RWPE2 (cell line): ENCODE measurements at regions not wholly inside any gene's neighbourhood (a gene's known extent, or its start where the extent isn't known, plus 50 kb on each side); places are given as distances from the start of the nearest gene placed in this dataset.

Experiments
- ATAC-seq: fragments of 200-7000 bp; cut with Tn5 transposase; 3 replicates; pipeline ENCODE4 v1.9.1; 2021; ENCODE audit warnings: low read depth
- DNase-seq: peaks from one replicate; pipeline ENCODE4 v3.0.0-alpha.2; 2020; ENCODE audit warnings: low spot score
- H3K27ac ChIP-seq: fragments of 450-650 bp; 2 replicates; pipeline ENCODE4 v1.5.1; 2017; ENCODE audit warnings: mild to moderate bottlenecking; ENCODE audit not compliant: poor library complexity, severe bottlenecking
- H3K27me3 ChIP-seq: fragments of 250-450 bp; sonication (Bioruptor Pico); 2 replicates; pipeline ENCODE4 v1.5.1; 2021; ENCODE audit warnings: mild to moderate bottlenecking, moderate library complexity; ENCODE audit not compliant: insufficient read depth, poor library complexity, severe bottlenecking
- H3K36me3 ChIP-seq: fragments of 250-450 bp; sonication (Bioruptor Pico); 2 replicates; pipeline ENCODE4 v1.5.1; 2020; ENCODE audit warnings: low read depth, mild to moderate bottlenecking, moderate library complexity
- H3K4me1 ChIP-seq: fragments of 250-450 bp; sonication (Bioruptor Pico); 2 replicates; pipeline ENCODE4 v1.5.1; 2021; ENCODE audit warnings: mild to moderate bottlenecking, moderate library complexity; ENCODE audit not compliant: insufficient read depth, poor library complexity, severe bottlenecking
- H3K4me3 ChIP-seq: fragments of 250-450 bp; sonication (Bioruptor Pico); 2 replicates; pipeline ENCODE4 v1.5.1; 2021; ENCODE audit warnings: mild to moderate bottlenecking, moderate library complexity; ENCODE audit not compliant: severe bottlenecking
- H3K9me3 ChIP-seq: fragments of 250-450 bp; sonication (Bioruptor Pico); 2 replicates; pipeline ENCODE4 v1.5.1; 2021; ENCODE audit warnings: mild to moderate bottlenecking, moderate library complexity; ENCODE audit not compliant: severe bottlenecking
- TF ChIP-seq, protein P1 (sequence below): fragments of 450-650 bp; IDR thresholded peaks from one replicate; pipeline ENCODE4 v1.5.1; 2017; ENCODE audit warnings: mild to moderate bottlenecking, moderate library complexity; ENCODE audit not compliant: poor library complexity, severe bottlenecking

DNA sequence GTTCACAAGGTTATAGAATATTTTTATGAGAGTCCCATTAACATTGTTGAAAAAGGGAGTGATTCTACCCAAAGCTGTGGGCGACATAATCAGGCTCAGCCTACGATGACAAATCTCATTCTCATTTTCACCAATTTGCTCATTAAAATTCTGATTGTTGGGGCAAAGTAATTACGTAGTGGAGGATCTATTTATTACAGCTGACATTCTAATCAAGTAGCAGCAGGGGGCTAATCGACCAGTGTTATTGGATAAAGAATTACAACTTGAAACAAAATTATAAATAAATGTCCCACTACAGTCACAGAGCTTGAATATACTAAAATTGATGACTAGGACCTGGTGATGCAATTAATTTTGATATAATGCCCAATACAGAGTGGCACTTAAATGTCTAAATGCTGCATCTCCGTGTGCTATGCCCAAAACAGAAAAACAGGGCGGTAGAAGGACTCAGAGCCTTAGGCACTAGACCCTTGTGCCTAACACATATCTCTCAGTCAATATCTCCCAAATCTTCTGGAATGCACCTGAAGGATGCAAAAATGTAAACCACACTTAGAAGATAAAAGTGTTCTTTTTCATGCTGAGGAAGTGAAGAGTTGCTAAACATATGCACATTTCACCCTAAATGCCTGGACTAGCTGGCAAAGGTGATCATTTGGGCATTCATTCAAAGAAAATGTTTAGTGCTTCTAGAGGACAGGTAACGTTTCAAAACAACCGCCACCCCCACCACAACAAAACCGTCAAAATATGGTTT, 88.3 kb downstream of the CD24 start:
- ATAC-seq, result no peak
- TF ChIP-seq, protein P1, sequence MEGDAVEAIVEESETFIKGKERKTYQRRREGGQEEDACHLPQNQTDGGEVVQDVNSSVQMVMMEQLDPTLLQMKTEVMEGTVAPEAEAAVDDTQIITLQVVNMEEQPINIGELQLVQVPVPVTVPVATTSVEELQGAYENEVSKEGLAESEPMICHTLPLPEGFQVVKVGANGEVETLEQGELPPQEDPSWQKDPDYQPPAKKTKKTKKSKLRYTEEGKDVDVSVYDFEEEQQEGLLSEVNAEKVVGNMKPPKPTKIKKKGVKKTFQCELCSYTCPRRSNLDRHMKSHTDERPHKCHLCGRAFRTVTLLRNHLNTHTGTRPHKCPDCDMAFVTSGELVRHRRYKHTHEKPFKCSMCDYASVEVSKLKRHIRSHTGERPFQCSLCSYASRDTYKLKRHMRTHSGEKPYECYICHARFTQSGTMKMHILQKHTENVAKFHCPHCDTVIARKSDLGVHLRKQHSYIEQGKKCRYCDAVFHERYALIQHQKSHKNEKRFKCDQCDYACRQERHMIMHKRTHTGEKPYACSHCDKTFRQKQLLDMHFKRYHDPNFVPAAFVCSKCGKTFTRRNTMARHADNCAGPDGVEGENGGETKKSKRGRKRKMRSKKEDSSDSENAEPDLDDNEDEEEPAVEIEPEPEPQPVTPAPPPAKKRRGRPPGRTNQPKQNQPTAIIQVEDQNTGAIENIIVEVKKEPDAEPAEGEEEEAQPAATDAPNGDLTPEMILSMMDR, result no peak

DNA sequence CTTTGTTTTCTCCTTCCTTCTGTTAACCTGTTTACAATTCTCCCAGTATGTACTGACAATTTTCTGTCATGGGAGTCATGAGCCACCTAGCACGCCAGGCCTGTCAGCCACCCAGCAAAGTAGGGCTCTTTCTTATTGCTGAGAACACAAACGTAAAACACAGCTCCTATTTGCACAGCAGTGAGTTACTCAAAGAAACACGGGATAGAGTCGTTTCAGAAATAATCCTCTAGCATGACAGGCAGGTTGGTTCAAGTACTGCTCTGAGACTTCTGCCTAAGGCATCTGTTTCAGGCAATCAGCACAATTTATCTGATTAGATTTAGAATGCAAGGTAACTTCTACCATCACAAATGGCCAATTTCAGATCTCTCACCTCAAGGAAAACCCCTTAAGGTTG, 88.8 kb downstream of the CD24 start:
- Histone ChIP-seq H3K27me3 (no peaks in the 10 kb centered on the region), H3K27ac (no peak overlapping the region), H3K9me3 (no peaks in the 10 kb centered on the region), H3K36me3 (no peaks in the 10 kb centered on the region), H3K4me3 (no peak overlapping the region), H3K4me1 (peaks cover 24% of the 10 kb centered on the region)
- DNase-seq (no peak), ATAC-seq (no peak)
- TF ChIP-seq, protein P1, result no peak

More for the DNA sequence above, 88.3 kb downstream of the CD24 start:
- DNase-seq, result no peak
- Histone ChIP-seq H3K9me3 (no peaks in the 10 kb centered on the region), H3K4me1 (peaks cover 24% of the 10 kb centered on the region), H3K4me3 (no peak overlapping the region), H3K36me3 (no peaks in the 10 kb centered on the region), H3K27me3 (no peaks in the 10 kb centered on the region), H3K27ac (no peak overlapping the region)

DNA sequence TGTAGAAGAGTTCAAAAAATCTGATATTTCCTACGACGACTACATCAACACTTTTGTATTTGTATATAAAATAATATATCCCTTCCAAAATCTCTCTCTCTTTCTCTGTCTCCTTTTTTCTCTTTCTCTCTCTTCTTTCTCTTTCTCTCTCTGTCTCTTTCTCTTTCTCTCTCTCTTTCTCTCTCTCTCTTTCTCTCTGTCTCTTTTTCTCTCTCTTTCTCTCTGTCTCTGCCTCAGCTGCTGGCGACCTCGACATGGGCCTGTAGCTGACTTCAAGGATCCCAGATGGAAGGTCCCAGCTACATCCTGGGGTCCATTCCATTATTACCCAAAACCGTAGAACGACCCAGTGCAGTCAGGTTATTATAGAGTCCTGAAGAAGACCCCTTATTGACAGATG, 90.0 kb downstream of the CD24 start:
- Histone ChIP-seq H3K4me1 (peaks cover 24% of the 10 kb centered on the region), H3K9me3 (no peaks in the 10 kb centered on the region), H3K4me3 (no peak overlapping the region), H3K27ac (no peak overlapping the region), H3K36me3 (no peaks in the 10 kb centered on the region), H3K27me3 (no peaks in the 10 kb centered on the region)
- DNase-seq (no peak), ATAC-seq (no peak)
- TF ChIP-seq, protein P1, result no peak

DNA sequence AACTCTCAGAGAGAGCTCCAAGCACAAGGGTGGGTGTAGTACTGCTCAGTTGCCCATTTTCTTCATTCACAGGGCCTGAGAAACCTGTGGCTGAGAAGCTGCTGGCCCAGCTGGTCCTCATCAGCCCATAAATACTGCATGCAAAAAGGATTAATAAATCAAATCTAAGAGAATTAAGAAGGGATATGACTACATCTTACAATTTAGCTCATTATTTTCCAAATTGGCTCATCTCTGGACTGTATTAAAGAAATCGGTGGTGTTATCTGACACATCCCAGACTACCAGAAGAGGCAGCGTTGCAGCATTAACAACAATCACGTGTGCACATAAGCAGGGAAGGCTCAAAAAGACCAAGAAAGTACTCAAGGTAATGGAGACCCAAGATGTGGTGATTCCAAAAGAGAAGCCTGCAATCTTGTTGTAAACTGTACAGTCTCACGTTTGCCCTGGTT, 90.7 kb downstream of the CD24 start:
- H3K4me3 ChIP-seq, result no peak overlapping the region
- ATAC-seq (no peak), DNase-seq (no peak)
- H3K4me1 ChIP-seq, result peaks cover 24% of the 10 kb centered on the region
- no peaks in the 10 kb centered on the region for H3K9me3 ChIP-seq
- no peak overlapping the region for H3K27ac ChIP-seq
- no peaks in the 10 kb centered on the region for H3K36me3 ChIP-seq
- TF ChIP-seq, protein P1, result peak; percentile 29
- H3K27me3 ChIP-seq, result no peaks in the 10 kb centered on the region
